Vagina (tissue), 2 donors: ENCODE measurements at regions not wholly inside any gene's neighbourhood (a gene's known extent, or its start where the extent isn't known, plus 50 kb on each side); places are given as distances from the start of the nearest gene placed in this dataset.

Source experiments
- DNase-seq, 2 donors: peaks; one replicate each; pipeline ENCODE4 v3.0.0-alpha.2; 2017; ENCODE audit errors: extremely low spot score in 2 of 2
- H3K27ac ChIP-seq: fragments of 200-600 bp; sonication (generic); one replicate; pipeline ENCODE4 v1.5.1; 2019
- H3K27me3 ChIP-seq: fragments of 200-600 bp; sonication (generic); one replicate; pipeline ENCODE4 v1.5.1; 2019
- H3K36me3 ChIP-seq, 2 donors: fragments of 200-600 bp; sonication (generic); one replicate each; pipeline ENCODE4 v1.5.1; 2017 to 2019
- H3K4me1 ChIP-seq: fragments of 200-600 bp; sonication (generic); one replicate; pipeline ENCODE4 v1.5.1; 2019
- H3K4me3 ChIP-seq, 2 donors: fragments of 200-600 bp; sonication (generic); 1 replicate in 1 of 2; 2 replicates in 1 of 2; pipeline ENCODE4 v1.5.1; 2016 to 2019
- H3K9me3 ChIP-seq: fragments of 200-600 bp; sonication (generic); one replicate; pipeline ENCODE4 v1.5.1; 2019
- POLR2A ChIP-seq, 2 donors: fragments of 450-650 bp; IDR thresholded peaks; one replicate each; pipeline ENCODE4 v1.6.1; 2017; ENCODE audit warnings: antibody characterized with exemption in 2 of 2, mild to moderate bottlenecking in 2 of 2, moderate library complexity in 2 of 2
- POLR2AphosphoS5 ChIP-seq, 2 donors: sonication (generic); formaldehyde crosslinking; IDR thresholded peaks; one replicate each; pipeline ENCODE4 v1.9.0; 2017; ENCODE audit warnings: antibody characterized with exemption in 2 of 2, mild to moderate bottlenecking in 2 of 2, low read depth in 1 of 2; ENCODE audit not compliant: insufficient read depth in 1 of 2
- intact Hi-C: fragments of 100-400 bp; cut with DNase I; formaldehyde crosslinking; loops from one replicate; pipeline ENCODE4 v1.15.1; 2023
- TF ChIP-seq, protein P1 (sequence below), 3 experiments: fragments of 450-650 bp in 2 of 3; fragments of 200-600 bp in 1 of 3; sonication (generic) in 1 of 3; IDR thresholded peaks; one replicate each; pipeline ENCODE4 v1.5.1; 2017 to 2019; ENCODE audit warnings: antibody characterized with exemption in 3 of 3, mild to moderate bottlenecking in 2 of 3, moderate library complexity in 2 of 3

DNA sequence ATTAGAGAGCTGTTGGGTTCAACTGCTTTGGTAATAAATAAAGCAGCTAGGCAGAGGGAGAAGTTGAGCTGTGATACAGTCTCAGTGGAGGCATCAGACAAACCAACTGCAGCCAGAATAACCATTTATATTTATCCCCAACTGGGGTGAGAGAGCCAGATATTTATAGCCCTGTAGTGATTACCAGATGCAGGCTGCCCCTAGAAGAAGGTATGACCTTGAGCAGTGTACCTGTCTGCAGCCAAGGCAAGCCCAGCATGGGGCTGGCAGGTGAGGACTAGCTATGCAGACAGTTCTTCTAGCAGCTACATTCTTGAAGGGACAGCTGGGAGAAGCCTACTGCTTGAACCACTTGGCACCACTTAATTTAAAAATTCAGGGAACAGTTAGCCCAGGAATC, 144.4 kb upstream of the EPHA3 start:
- intact Hi-C loops = no loop called here

DNA sequence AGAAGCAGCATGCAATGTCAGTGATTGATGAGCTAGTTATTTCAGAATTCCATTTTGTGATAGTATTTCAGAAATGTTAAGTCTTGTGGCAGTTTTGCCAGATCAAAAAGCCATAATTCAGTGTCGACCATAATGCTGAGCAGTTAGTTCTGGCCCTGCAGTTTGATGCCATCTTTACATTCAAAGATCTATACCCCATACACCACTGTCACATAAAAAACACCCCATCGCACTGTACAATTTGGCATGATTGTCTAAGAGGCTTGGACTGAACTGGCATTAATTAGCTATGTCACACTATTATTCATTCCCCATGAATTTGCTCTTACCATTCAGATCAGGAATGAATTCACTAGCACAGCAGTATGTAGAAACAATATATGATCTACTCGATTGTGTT, 127.7 kb upstream of the EPHA3 start:
- Histone ChIP-seq H3K9me3 (no peaks in the 10 kb centered on the region), H3K36me3 (no peaks in the 10 kb centered on the region), H3K4me3 (no peak overlapping the region), H3K27ac (no peak overlapping the region), H3K27me3 (no peaks in the 10 kb centered on the region), H3K4me1 (no peaks in the 10 kb centered on the region)
- TF ChIP-seq POLR2AphosphoS5 (IDR thresholded peaks at IDR 0.05; ENCODE audit: insufficient read depth in 1 of 2, low read depth in 1 of 2) (no peak), POLR2A (IDR thresholded peaks at IDR 0.05) (no peak)
- TF ChIP-seq, protein P1, sequence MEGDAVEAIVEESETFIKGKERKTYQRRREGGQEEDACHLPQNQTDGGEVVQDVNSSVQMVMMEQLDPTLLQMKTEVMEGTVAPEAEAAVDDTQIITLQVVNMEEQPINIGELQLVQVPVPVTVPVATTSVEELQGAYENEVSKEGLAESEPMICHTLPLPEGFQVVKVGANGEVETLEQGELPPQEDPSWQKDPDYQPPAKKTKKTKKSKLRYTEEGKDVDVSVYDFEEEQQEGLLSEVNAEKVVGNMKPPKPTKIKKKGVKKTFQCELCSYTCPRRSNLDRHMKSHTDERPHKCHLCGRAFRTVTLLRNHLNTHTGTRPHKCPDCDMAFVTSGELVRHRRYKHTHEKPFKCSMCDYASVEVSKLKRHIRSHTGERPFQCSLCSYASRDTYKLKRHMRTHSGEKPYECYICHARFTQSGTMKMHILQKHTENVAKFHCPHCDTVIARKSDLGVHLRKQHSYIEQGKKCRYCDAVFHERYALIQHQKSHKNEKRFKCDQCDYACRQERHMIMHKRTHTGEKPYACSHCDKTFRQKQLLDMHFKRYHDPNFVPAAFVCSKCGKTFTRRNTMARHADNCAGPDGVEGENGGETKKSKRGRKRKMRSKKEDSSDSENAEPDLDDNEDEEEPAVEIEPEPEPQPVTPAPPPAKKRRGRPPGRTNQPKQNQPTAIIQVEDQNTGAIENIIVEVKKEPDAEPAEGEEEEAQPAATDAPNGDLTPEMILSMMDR (IDR thresholded peaks at IDR 0.05) = no peak
- intact Hi-C loops = no loop called here
- DNase-seq = no peak

More for the DNA sequence above, 144.4 kb upstream of the EPHA3 start:
- Histone ChIP-seq H3K4me3 (no peak overlapping the region), H3K9me3 (no peaks in the 10 kb centered on the region), H3K27me3 (no peaks in the 10 kb centered on the region), H3K36me3 (no peaks in the 10 kb centered on the region), H3K27ac (no peak overlapping the region), H3K4me1 (no peaks in the 10 kb centered on the region)
- TF ChIP-seq, protein P1 (IDR thresholded peaks at IDR 0.05) = no peak
- TF ChIP-seq POLR2AphosphoS5 (IDR thresholded peaks at IDR 0.05; ENCODE audit: insufficient read depth in 1 of 2, low read depth in 1 of 2) (no peak), POLR2A (IDR thresholded peaks at IDR 0.05) (no peak)
- no peak for DNase-seq

DNA sequence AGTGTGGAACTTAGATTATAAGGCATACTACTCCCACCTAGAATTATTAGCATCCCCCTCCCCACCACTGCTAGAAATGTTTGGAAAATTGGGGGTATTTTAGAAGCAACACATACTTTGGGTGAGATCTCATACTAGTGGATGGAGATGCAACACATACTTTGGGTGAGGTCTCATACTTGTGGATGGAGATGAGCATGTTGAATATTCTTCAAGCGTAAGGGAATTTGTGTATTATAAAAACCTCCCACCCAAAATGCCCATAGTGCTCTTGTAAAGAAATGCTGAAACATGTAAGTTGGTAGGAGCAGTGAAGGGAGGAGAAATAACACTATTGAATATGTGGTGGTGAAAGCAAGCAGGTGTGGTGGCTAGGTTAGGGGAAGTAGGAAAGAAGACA, 124.0 kb upstream of the EPHA3 start:
- intact Hi-C loops = no loop called here
- Histone ChIP-seq H3K9me3 (no peaks in the 10 kb centered on the region), H3K27me3 (no peaks in the 10 kb centered on the region), H3K27ac (no peak overlapping the region), H3K36me3 (no peaks in the 10 kb centered on the region), H3K4me3 (no peak overlapping the region), H3K4me1 (no peaks in the 10 kb centered on the region)
- DNase-seq = no peak
- no peak for TF ChIP-seq POLR2AphosphoS5 (IDR thresholded peaks at IDR 0.05; ENCODE audit: insufficient read depth in 1 of 2, low read depth in 1 of 2)
- no peak for TF ChIP-seq POLR2A (IDR thresholded peaks at IDR 0.05)
- TF ChIP-seq, protein P1 (IDR thresholded peaks at IDR 0.05) = no peak

DNA sequence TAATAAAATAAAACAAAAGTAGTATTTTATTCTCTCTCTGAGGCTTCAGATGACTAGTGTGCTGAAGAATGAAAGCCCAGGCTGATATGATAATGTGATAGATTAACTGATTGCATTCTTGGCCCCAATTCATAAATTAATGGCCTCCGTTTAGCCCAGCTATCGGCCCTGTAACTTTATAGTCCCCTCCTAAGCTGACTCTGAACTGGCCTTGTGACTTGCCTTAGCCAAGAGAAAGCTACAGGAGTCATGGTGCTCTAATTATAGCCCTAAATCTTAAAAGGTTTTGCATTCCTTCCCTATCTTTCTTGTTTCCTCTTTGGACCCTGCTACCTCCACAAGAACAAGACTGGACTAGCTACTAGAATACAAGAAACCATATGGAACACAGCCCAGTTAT, 123.2 kb upstream of the EPHA3 start:
- Histone ChIP-seq H3K36me3 (no peaks in the 10 kb centered on the region), H3K27me3 (no peaks in the 10 kb centered on the region), H3K9me3 (no peaks in the 10 kb centered on the region), H3K4me3 (no peak overlapping the region), H3K4me1 (no peaks in the 10 kb centered on the region), H3K27ac (no peak overlapping the region)
- DNase-seq = no peak
- TF ChIP-seq POLR2AphosphoS5 (IDR thresholded peaks at IDR 0.05; ENCODE audit: insufficient read depth in 1 of 2, low read depth in 1 of 2) = no peak
- TF ChIP-seq, protein P1 (IDR thresholded peaks at IDR 0.05) = no peak
- intact Hi-C loops = no loop called here

DNA sequence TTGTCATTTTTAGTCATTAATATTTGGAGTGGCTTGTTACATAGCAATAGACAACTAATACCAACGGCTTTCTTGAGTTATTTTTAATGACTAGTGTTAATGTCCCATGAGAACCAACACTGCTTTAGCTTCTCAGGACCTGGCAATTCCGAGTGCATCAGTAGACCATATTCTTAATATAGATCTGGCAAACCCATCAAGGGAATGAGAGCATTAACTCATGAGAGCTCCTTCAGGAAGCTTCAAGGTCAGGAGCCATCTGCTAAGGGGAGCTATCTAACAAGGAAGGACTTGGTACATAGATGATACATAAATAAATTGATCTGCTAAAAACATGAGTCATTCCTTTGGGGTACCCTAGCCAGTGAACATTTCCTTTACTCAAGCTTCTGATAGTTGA, 122.6 kb upstream of the EPHA3 start:
- Histone ChIP-seq H3K27ac (no peak overlapping the region), H3K4me1 (no peaks in the 10 kb centered on the region), H3K36me3 (no peaks in the 10 kb centered on the region), H3K4me3 (no peak overlapping the region), H3K9me3 (no peaks in the 10 kb centered on the region), H3K27me3 (no peaks in the 10 kb centered on the region)
- intact Hi-C loops = no loop called here
- no peak for DNase-seq
- TF ChIP-seq POLR2AphosphoS5 (IDR thresholded peaks at IDR 0.05; ENCODE audit: insufficient read depth in 1 of 2, low read depth in 1 of 2) = no peak

DNA sequence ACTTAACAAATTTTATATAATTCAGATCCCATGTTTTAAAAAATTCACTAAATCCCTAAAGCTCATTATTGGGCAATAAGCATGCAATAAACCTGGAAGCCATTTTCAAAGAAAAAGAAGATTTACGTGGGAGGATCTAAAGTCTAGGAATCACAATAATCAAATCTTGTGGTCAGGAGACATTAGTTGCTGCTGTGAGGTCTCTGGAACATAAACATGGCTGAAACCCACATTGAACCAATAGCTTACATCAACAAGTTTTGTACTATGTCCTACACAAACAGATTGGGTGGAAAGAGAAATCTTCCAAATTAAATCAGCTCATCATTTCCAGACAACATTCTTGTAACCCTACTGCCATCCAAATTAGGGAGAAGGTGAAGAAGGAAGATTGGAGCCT, 121.9 kb upstream of the EPHA3 start:
- no peak for DNase-seq
- intact Hi-C loops = no loop called here
- TF ChIP-seq POLR2A (IDR thresholded peaks at IDR 0.05) (no peak), POLR2AphosphoS5 (IDR thresholded peaks at IDR 0.05; ENCODE audit: insufficient read depth in 1 of 2, low read depth in 1 of 2) (no peak)
- TF ChIP-seq, protein P1 (IDR thresholded peaks at IDR 0.05) = no peak
- H3K36me3 ChIP-seq = no peaks in the 10 kb centered on the region
- no peaks in the 10 kb centered on the region for H3K9me3 ChIP-seq
- no peaks in the 10 kb centered on the region for H3K27me3 ChIP-seq
- no peaks in the 10 kb centered on the region for H3K4me1 ChIP-seq
- no peak overlapping the region for H3K27ac ChIP-seq
- H3K4me3 ChIP-seq = no peak overlapping the region
